Thoracic aorta (tissue), 2 donors: ENCODE measurements at regions not wholly inside any gene's neighbourhood (a gene's known extent, or its start where the extent isn't known, plus 50 kb on each side); places are given as distances from the start of the nearest gene placed in this dataset.

Source experiments
- ATAC-seq: fragments of 150-250 bp; one replicate; pipeline ENCODE4 v1.8.0; 2017; ENCODE audit warnings: low read depth; ENCODE audit not compliant: insufficient number of reproducible peaks, low FRiP score
- DNase-seq: peaks from one replicate; pipeline ENCODE4 v3.0.0-alpha.2; 2020; ENCODE audit warnings: low spot score
- H3K27ac ChIP-seq, 2 donors: fragments of 200-600 bp; sonication (generic); 1 replicate in 1 of 2; 2 replicates in 1 of 2; pipeline ENCODE4 v1.5.1; 2016; ENCODE audit warnings: mild to moderate bottlenecking in 2 of 2, moderate library complexity in 2 of 2
- H3K27me3 ChIP-seq: fragments of 200-600 bp; sonication (generic); replicated peaks from 2 replicates; pipeline ENCODE4 v1.6.0; 2016; ENCODE audit warnings: mild to moderate bottlenecking; ENCODE audit not compliant: insufficient read depth
- H3K36me3 ChIP-seq: fragments of 200-600 bp; sonication (generic); one replicate; pipeline ENCODE4 v1.5.1; 2016
- H3K4me1 ChIP-seq, 2 donors: fragments of 200-600 bp; sonication (generic); 1 replicate in 1 of 2; 2 replicates in 1 of 2; pipeline versions ENCODE4 v1.5.1 to v1.6.0; 2016; ENCODE audit warnings: low read depth in 2 of 2, mild to moderate bottlenecking in 1 of 2; ENCODE audit not compliant: control insufficient read depth in 1 of 2
- H3K4me3 ChIP-seq: fragments of 200-600 bp; sonication (generic); 2 replicates; pipeline ENCODE4 v1.5.1; 2016; ENCODE audit warnings: mild to moderate bottlenecking
- H3K9me3 ChIP-seq: fragments of 200-600 bp; sonication (generic); 2 replicates; pipeline ENCODE4 v1.5.1; 2016
- CTCF ChIP-seq: fragments of 200-600 bp; sonication (generic); IDR thresholded peaks from one replicate; pipeline ENCODE4 v1.5.1; 2019; ENCODE audit warnings: antibody characterized with exemption

GRCh38 chr4:132026166-132026565 lies 1122.9 kb upstream of the PCDH10 start:
- Histone ChIP-seq H3K4me1 (no peaks in the 10 kb centered on the region), H3K27me3 (no peaks in the 10 kb centered on the region), H3K9me3 (no peaks in the 10 kb centered on the region), H3K36me3 (no peaks in the 10 kb centered on the region), H3K27ac (no peak overlapping the region), H3K4me3 (no peak overlapping the region)
- DNase-seq, result no peak
- no peak for ATAC-seq
- no peak for TF ChIP-seq CTCF

- Histone ChIP-seq H3K4me3 (no peak overlapping the region), H3K27me3 (no peaks in the 10 kb centered on the region), H3K27ac (no peak overlapping the region), H3K9me3 (no peaks in the 10 kb centered on the region), H3K36me3 (no peaks in the 10 kb centered on the region), H3K4me1 (no peaks in the 10 kb centered on the region)
- TF ChIP-seq CTCF, result no peak
- ATAC-seq (no peak), DNase-seq (no peak)
Measured at GRCh38 chr4:132026816-132027215, 1122.3 kb upstream of the PCDH10 start.

- Histone ChIP-seq H3K27me3 (no peaks in the 10 kb centered on the region), H3K4me3 (no peak overlapping the region), H3K36me3 (no peaks in the 10 kb centered on the region), H3K4me1 (no peaks in the 10 kb centered on the region), H3K27ac (no peak overlapping the region), H3K9me3 (no peaks in the 10 kb centered on the region)
- ATAC-seq, result no peak
- no peak for TF ChIP-seq CTCF
- DNase-seq, result no peak
Measured at GRCh38 chr4:132056496-132056895, 1092.6 kb upstream of the PCDH10 start.

GRCh38 chr4:132059227-132059626 lies 1089.9 kb upstream of the PCDH10 start:
- no peak for TF ChIP-seq CTCF
- H3K36me3 ChIP-seq, result no peaks in the 10 kb centered on the region
- no peak overlapping the region for H3K27ac ChIP-seq
- H3K9me3 ChIP-seq, result no peaks in the 10 kb centered on the region
- no peaks in the 10 kb centered on the region for H3K4me1 ChIP-seq
- no peaks in the 10 kb centered on the region for H3K27me3 ChIP-seq
- ATAC-seq (no peak), DNase-seq (no peak)
- H3K4me3 ChIP-seq, result no peak overlapping the region

- ATAC-seq, result no peak
- Histone ChIP-seq H3K4me1 (no peaks in the 10 kb centered on the region), H3K9me3 (no peaks in the 10 kb centered on the region), H3K36me3 (no peaks in the 10 kb centered on the region), H3K4me3 (no peak overlapping the region), H3K27me3 (no peaks in the 10 kb centered on the region), H3K27ac (no peak overlapping the region)
- no peak for DNase-seq
- no peak for TF ChIP-seq CTCF
Measured at GRCh38 chr4:132062611-132063239, 1086.4 kb upstream of the PCDH10 start.
